Stimulated activated CD4-positive, alpha-beta T cell treated with anti-CD3 and anti-CD28 coated beads, Interleukin-2, amount 100 ng/mL, for 4 hours (primary cell): ENCODE measurements at regions not wholly inside any gene's neighbourhood (a gene's known extent, or its start where the extent isn't known, plus 50 kb on each side); places are given as distances from the start of the nearest gene placed in this dataset.
"Not testable (repeated sequence)": the region's sequence is repeated elsewhere in the genome, so short reads cannot be mapped to it uniquely, and the experiment has no call there.

Source experiments
- DNase-seq: peaks from one replicate; pipeline ENCODE4 v3.0.0-alpha.2; 2020; ENCODE audit warnings: low read depth

DNA sequence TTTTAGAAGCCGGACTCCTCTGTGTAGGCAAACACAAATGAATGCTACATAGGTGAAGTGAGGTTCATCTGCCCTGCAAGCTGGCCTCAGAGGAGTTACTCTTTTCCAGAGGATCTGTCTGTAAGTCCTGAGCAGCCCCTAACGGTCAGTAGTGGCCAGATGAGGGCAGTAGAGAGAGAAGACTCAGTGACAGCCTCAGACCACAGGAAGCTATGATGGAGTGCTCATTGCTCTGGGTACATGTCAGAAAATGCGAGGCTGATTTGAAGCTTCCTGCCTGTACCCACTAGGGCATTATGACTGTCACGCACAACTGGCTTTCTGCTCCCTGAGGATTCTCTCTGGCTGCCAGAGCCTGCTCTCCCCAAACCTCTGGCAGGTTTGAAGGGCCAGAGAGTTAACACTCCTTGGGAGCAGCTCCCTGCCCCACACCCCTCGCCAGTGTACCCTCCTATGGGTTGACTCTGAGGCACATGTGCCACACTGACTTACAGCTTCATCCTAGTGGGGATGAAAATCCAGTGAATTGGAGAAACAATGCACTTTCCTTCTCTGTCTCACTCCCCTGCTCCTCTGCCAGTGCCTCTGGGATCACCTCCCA lies 141.5 kb downstream of the GABRG2 start:
- DNase-seq, result no peak

GRCh38 chr5:162214551-162214950 lies 147.0 kb downstream of the GABRG2 start:
- DNase-seq, result no peak

- no peak for DNase-seq
These were observed 149.5 kb downstream of the GABRG2 start for GRCh38 chr5:162217037-162217436.

DNA sequence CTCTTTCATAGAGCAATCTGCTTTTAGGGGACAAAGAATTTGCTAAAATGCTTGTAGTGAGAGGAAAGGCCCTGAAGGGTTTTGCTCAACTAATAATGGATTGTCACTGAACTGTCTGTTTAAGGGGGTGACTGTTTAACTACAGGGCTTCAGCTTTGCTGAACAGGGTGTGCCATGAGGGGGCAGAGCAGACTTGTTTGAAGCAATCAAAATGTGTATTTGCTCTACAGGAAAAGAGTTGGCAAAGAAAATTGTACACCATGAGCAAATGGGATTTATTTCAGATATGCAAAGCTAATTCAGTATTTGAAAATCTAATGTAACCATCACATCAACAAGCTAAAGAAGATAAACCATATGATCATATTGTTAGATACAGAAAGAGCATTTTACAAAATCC lies 154.3 kb downstream of the GABRG2 start:
- DNase-seq, result no peak

DNA sequence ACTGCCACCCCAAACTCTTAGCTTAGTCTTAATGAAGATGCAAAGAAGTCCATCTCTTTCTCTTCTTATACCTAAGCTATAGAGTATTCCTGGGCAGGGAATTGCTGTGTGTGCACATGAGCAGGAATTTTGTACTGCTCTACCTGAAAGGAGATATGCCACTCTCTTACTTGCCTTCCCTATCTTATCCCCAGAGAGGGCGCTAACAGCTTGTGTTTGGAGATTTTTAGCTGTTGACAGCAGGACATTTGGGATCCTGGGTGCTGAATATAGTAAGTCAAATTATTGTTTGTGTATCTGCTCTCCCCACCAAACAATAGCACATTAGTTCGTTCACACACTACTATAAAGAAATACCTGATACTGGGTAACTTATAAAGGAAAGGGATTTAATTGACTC lies 159.5 kb downstream of the GABRG2 start:
- no peak for DNase-seq

DNA sequence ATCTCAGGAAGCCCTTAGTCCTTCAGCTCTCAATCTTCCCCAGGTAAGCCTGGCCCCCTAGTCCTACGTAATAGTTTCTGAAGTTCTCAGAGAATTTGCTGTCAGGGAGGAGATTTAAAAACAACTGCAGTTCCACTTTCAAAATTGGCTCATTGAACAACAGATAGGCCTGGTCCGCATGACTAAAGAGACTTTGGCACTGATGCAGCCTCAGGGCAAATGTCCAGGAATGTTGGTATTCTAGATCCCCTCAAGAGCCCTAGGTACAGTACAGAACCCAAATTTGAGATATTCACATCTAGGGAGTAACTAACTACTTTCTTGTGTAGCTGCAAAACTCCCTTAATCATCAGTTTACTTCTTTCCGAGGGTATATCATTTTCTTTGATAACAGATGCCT lies 162.8 kb downstream of the GABRG2 start:
- DNase-seq, result no peak

- DNase-seq, result no peak
These were observed 163.9 kb downstream of the GABRG2 start for GRCh38 chr5:162231522-162231921.

GRCh38 chr5:162240734-162241133 lies 173.2 kb downstream of the GABRG2 start:
- DNase-seq, result no peak

GRCh38 chr5:162242416-162242815 lies 174.8 kb downstream of the GABRG2 start:
- no peak for DNase-seq

- no peak for DNase-seq
These were observed 176.1 kb downstream of the GABRG2 start for GRCh38 chr5:162243651-162244050.

- DNase-seq, result no peak
These were observed 180.6 kb downstream of the GABRG2 start for GRCh38 chr5:162248107-162248713.

DNA sequence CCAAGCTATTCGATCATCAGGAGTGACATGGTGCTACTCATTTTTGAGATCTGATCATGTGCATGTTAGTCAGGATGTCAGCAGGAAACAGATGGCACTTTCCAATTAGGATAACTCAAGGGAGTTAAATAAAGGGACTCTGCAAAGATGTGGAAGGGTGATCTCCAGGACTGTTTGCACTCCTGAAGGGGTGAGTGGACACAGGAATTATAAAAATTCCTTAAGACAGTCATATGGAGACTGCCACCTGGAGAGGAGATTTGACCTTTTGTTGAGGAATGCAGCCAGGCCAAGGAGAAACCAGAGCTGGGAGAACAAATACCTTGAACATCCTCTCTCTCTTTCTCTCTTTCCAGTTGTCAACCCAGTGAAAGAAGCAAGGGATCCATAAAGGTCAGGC lies 189.1 kb downstream of the GABRG2 start:
- DNase-seq, result no peak

GRCh38 chr5:162268694-162269481 lies 201.3 kb downstream of the GABRG2 start:
- DNase-seq, result no peak

- no peak for DNase-seq
These were observed 204.8 kb downstream of the GABRG2 start for GRCh38 chr5:162272417-162272816.

GRCh38 chr5:162274679-162275078 lies 207.1 kb downstream of the GABRG2 start:
- DNase-seq, result no peak

GRCh38 chr5:162275387-162275786 lies 207.8 kb downstream of the GABRG2 start:
- DNase-seq, result not testable (repeated sequence)

- DNase-seq, result no peak
These were observed 214.6 kb downstream of the GABRG2 start for GRCh38 chr5:162282191-162282590.

DNA sequence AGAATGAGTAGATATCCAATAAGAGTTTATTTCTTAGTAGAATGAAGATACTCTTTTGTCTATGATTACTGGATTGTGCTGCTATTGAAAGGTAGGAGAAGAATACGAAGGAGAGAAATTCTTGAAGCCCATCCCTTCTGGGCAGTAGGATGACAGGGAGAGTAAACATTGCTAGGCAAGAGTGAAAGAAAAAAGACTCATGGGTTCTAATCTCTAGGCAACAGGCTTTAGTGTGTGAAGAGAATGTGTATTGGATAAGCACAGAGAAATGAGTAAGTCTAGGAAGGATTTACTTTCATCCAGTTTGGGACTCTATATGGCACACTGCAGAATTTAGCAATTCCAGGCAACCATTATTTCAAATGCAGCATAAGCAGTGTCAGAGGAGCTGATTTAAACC lies 216.0 kb downstream of the GABRG2 start:
- DNase-seq, result no peak

- no peak for DNase-seq
These were observed 221.2 kb downstream of the GABRG2 start for GRCh38 chr5:162288647-162289296.

DNA sequence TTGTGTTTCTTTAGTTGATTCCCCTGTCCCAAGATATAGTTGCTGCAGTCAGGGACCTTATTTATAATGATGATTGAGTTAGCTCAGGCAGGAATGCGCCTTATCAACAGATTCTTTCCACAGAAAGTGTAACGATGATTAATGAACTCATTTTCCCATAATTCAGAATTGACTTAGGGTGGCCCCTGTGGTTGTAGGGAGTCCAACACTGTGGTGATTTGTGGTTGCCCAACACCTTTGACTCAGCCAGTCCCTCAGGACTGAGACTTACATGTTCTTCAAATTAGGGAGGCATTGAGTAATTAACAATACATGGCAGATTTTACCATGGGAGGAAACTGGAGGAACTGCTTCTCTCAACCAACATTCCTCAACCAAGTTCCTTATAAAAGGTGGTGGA lies 221.9 kb downstream of the GABRG2 start:
- DNase-seq, result no peak

- no peak for DNase-seq
These were observed 232.2 kb downstream of the GABRG2 start for GRCh38 chr5:162299793-162300192.

GRCh38 chr5:162301356-162301755 lies 233.8 kb downstream of the GABRG2 start:
- no peak for DNase-seq

DNA sequence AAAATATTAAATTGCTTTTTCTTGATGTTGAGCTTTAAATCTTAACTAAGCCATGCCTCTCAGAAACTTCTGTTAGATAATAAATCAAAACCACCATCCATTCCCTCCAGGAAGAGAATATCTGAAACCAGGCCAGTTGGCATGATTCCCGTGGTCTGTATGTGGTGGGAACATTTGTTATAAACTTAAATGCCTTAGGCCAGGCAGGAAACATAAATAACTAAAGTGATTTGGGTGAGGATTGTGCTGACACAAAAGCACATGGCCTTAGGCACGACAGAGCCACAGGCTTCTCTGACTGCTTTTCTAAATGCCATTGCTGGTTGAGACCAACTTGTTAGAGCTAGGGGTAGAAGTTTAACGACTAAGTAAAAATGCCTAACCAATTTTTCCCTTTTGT lies 255.9 kb downstream of the GABRG2 start:
- DNase-seq, result no peak
